SJSA1 (cell line): ENCODE measurements at regions not wholly inside any gene's neighbourhood (a gene's known extent, or its start where the extent isn't known, plus 50 kb on each side); places are given as distances from the start of the nearest gene placed in this dataset.
"Not testable (repeated sequence)": the region's sequence is repeated elsewhere in the genome, so short reads cannot be mapped to it uniquely, and the experiment has no call there.

Experiments used
- DNase-seq, 2 experiments: peaks; one replicate each; pipeline ENCODE4 v3.0.0-alpha.2; 2015 to 2020; ENCODE audit warnings: low spot score in 2 of 2, low read depth in 1 of 2
- H3K27ac ChIP-seq: fragments of 250-450 bp; sonication (Bioruptor Pico); 2 replicates; pipeline ENCODE4 v1.5.1; 2020; ENCODE audit warnings: mild to moderate bottlenecking, moderate library complexity
- H3K27me3 ChIP-seq: fragments of 250-450 bp; sonication (Bioruptor Pico); replicated peaks from 2 replicates; pipeline ENCODE4 v1.5.1; 2020; ENCODE audit warnings: mild to moderate bottlenecking, moderate library complexity
- H3K36me3 ChIP-seq: fragments of 250-450 bp; sonication (Bioruptor Pico); 2 replicates; pipeline ENCODE4 v1.5.1; 2020; ENCODE audit warnings: mild to moderate bottlenecking
- H3K4me1 ChIP-seq: fragments of 250-450 bp; sonication (Bioruptor Pico); replicated peaks from 2 replicates; pipeline ENCODE4 v1.6.1; 2021; ENCODE audit warnings: mild to moderate bottlenecking
- H3K4me3 ChIP-seq: fragments of 250-450 bp; sonication (Bioruptor Pico); 2 replicates; pipeline ENCODE4 v1.5.1; 2020; ENCODE audit warnings: mild to moderate bottlenecking
- H3K9me3 ChIP-seq: fragments of 250-450 bp; sonication (Bioruptor Pico); replicated peaks from 2 replicates; pipeline ENCODE4 v1.5.1; 2020; ENCODE audit warnings: mild to moderate bottlenecking

DNA sequence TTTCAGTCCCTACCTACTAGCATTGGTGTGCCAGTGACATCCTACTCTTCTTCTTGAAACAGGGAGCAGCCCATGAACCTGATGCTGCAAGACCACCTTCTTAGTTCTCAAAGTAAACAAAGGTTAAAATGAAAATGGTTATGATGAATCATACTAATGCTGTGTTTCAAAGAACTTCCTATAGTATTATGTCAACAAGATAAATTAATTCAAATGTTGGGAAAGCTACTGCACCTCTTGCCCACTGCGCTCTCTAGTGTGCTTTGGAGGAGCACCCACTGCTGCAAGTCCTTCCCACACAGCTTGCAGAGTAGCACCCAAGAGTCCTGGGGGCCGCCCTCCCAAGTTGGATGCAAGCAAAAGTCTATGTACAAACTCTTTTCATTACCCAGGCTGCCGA is 81.1 kb downstream of the CD200R1L start:
- H3K27me3 ChIP-seq: no peaks in the 10 kb centered on the region
- no peak for DNase-seq
- no peak overlapping the region for H3K27ac ChIP-seq
- H3K9me3 ChIP-seq: no peaks in the 10 kb centered on the region
- H3K4me3 ChIP-seq: no peak overlapping the region
- H3K4me1 ChIP-seq: no peaks in the 10 kb centered on the region
- H3K36me3 ChIP-seq: no peaks in the 10 kb centered on the region

DNA sequence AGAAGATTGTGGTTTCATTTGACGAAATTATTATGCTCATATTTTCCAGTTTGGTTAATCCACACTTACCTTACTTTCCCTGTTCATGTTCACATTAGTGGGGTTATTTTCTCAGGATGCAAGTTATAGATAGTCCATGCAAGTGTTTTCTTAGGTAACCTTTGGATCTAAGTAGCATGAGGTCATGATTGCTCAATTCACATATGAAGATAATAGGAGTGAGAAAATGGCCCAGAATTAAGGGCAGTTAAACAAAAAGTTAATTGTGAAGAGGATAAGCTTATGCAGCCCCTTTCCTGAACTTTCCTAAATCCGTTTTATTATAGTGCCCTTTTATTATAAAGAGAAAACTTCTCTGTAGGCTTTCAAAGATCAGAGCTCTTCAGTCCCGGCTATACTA is 83.4 kb downstream of the CD200R1L start:
- no peaks in the 10 kb centered on the region for H3K4me1 ChIP-seq
- no peaks in the 10 kb centered on the region for H3K27me3 ChIP-seq
- H3K4me3 ChIP-seq: no peak overlapping the region
- no peak overlapping the region for H3K27ac ChIP-seq
- no peak for DNase-seq
- no peaks in the 10 kb centered on the region for H3K36me3 ChIP-seq
- no peaks in the 10 kb centered on the region for H3K9me3 ChIP-seq

DNA sequence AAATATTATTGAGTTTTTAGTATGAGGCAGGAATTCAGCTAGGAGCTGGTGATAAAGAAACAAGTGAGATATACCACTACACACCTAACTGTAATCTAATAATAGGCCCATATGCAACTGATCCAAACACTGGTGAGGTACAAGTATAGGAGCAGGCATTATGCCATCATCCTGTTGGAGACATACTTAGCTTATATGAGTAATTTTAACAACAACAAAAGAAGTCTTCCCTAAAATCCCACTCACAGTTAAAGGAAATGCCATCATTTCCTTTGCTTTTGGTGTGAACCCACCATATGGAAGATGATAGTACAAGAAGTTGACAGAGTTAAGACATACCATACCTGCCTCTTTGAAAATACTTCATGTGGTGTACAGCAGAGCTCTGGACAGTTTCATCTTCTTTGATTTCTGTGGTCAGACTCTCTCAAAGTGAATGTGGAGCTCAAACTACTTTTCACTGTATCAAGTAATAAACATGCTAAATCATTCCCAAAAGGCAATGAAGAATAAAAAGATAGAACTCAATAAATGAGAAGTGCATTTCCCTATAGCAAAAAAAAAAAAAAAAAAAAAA is 85.5 kb downstream of the CD200R1L start:
- Histone ChIP-seq H3K27ac (no peak overlapping the region), H3K4me3 (no peak overlapping the region), H3K4me1 (no peaks in the 10 kb centered on the region), H3K9me3 (no peaks in the 10 kb centered on the region), H3K36me3 (no peaks in the 10 kb centered on the region), H3K27me3 (no peaks in the 10 kb centered on the region)
- DNase-seq: no peak

DNA sequence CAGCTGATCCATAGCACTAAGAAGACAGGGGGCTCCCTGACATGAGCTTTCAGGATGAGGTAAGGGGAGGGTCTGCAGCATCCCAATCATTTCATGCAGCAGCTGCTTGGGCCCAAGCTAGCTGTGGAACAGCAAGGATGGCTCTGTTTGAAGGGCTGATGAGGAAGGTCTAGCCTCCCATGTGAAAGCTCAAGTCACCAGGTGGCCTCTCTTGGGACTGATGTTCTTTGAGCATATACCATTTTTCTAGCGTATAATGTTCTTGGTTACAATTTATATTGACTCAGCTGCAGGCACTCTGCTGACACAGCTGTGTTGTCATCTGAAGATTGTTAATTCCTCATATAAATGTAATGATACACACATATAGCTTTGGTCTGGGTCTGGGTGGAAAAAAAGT is 87.0 kb downstream of the CD200R1L start:
- Histone ChIP-seq H3K4me3 (no peak overlapping the region), H3K4me1 (no peaks in the 10 kb centered on the region), H3K9me3 (no peaks in the 10 kb centered on the region), H3K27me3 (no peaks in the 10 kb centered on the region), H3K27ac (no peak overlapping the region), H3K36me3 (no peaks in the 10 kb centered on the region)
- DNase-seq: no peak

DNA sequence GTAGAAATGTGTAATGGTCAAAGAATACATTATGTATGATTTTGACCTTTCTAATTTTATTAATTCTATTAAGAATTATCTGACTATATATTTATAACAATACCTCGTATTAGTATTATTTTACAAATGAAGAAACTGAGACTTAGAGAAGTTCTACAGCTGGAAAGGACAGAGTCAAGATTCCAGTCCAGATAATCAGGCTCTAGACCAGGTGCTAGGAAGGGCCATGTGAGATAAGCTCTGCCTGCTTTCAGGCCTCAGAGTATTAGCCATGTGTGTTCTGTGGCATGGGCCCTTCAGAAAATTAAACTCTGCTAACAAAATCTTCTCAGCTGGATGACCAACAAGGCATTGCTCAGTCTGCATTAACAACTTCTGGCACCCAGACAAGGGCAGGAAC is 87.5 kb downstream of the CD200R1L start:
- no peaks in the 10 kb centered on the region for H3K27me3 ChIP-seq
- no peak for DNase-seq
- H3K36me3 ChIP-seq: no peaks in the 10 kb centered on the region
- H3K27ac ChIP-seq: no peak overlapping the region
- no peak overlapping the region for H3K4me3 ChIP-seq
- no peaks in the 10 kb centered on the region for H3K9me3 ChIP-seq
- no peaks in the 10 kb centered on the region for H3K4me1 ChIP-seq

DNA sequence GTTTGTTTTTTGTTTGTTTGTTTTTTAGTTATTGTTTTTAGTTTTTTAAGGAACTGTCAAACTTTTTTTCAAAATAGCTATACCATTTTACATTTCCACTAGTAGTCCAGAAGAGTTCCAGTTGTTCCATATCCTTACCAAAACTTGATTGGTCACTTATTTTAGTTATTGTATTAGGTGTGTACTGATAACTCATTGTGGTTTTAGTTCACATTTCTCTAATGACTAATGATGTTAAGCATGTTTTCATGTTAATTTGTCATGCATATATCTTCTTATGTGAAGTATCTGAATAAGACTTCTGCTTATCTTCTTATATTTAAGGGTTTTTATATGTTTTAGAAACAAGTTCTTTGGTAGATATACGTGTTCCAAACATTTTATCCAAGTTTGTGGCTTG is 89.5 kb downstream of the CD200R1L start:
- Histone ChIP-seq H3K27me3 (no peaks in the 10 kb centered on the region), H3K36me3 (no peaks in the 10 kb centered on the region), H3K4me1 (no peaks in the 10 kb centered on the region), H3K27ac (no peak overlapping the region), H3K9me3 (no peaks in the 10 kb centered on the region), H3K4me3 (no peak overlapping the region)
- DNase-seq: no peak

DNA sequence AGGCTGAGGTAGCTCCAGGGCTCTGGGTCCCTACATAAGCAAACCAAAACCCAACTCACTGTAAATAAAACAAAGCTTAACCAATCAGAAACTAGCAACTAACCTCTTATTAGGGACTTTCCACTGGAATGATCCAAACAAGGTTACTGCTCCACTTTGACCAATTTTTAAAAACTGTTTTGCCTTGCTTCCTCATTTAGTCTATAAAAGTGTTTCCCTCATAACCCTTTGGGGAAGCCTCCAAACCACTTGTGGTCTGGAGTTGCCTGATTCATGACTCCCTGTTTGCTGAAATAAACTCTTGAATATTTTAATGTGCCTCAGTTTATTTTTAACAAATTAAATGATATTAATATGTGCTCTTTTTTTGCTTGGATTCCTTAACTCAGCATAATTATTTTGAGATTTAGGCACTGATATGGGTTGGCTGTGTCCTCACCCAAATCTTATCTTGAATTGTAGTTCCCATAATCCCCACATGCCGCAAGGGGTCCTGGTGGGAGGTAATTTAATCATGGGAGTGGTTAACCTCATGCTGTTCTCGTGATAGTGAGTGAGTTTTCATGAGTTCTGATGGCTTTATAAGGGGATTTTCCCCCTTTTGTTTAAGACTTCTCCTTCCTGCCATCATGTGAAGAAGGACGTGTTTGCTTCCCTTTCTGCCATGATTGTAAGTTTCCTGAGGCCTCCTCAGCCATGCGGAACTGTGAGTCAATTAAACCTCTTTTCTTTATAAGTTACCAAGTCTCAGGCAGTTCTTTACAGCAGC is 90.6 kb downstream of the CD200R1L start:
- no peaks in the 10 kb centered on the region for H3K36me3 ChIP-seq
- H3K27me3 ChIP-seq: no peaks in the 10 kb centered on the region
- no peak overlapping the region for H3K4me3 ChIP-seq
- H3K4me1 ChIP-seq: no peaks in the 10 kb centered on the region
- H3K27ac ChIP-seq: no peak overlapping the region
- H3K9me3 ChIP-seq: no peaks in the 10 kb centered on the region
- DNase-seq: no peak

DNA sequence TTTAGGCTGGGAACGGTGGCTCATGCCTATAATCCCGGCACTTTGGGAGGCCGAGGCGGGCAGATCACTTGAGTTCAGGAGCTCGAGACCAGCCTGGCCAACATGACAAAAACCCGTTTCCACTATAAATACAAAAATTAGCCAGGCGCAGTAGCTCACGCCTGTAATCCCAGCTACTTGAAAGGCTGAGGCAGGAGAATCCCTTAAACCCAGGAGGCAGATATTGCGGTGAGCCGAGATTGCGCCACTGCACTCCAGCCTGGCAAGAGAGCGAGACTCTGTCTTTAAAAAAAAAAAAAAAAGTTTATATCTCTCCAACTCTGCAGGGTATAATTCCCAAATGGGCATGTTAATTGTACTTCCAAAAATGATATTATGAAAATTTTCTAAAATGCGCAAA is 91.6 kb downstream of the CD200R1L start:
- DNase-seq, H3K9me3 ChIP-seq, H3K27ac ChIP-seq, H3K4me3 ChIP-seq, H3K27me3 ChIP-seq, H3K36me3 ChIP-seq, H3K4me1 ChIP-seq: not testable (repeated sequence)

DNA sequence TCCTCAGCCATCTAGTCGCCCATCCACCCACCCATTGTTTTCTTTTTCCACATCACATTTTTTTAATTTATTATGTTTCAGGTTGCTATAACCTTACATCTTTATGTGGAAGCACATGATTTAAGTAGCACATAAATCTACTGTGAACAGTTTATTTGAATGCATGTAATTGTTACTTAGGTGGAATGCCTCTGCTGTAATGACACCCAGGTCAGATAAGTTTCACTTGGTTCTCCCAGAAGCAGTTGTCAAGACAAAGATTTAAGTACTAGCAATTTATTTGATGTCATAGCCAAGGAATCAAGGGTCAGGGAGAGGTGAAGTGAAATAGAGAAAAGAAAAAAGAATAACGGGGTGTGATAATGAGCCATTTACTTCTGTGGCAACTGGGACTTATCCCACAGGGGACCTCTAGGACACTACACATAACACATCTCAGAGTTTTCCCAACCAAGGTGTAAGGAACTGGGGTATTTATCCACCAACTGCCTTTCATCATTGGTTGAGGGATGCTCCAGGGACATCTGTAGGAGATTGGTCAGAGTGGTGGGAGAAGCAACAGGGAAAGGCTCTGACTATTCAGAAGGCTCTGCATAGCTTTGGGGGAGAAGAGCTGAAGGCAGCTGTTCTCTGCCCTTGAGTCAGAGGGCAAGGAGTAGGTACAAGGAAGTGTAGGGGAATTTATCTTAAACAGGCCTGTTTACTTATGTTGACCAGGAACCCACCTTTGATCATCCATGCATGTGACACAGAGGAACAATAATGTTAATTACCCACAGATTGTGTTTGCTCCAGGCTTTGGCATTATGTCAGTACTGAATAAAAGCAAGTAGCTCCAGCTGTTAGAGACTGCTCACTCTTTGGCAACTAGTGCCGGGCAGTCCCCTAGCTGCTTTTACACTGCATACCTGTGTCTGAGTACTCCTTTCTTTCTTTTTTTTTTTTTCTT is 94.8 kb downstream of the CD200R1L start:
- Histone ChIP-seq H3K36me3 (no peaks in the 10 kb centered on the region), H3K27ac (no peak overlapping the region), H3K27me3 (no peaks in the 10 kb centered on the region), H3K4me3 (no peak overlapping the region), H3K4me1 (no peaks in the 10 kb centered on the region), H3K9me3 (no peaks in the 10 kb centered on the region)
- DNase-seq: no peak

DNA sequence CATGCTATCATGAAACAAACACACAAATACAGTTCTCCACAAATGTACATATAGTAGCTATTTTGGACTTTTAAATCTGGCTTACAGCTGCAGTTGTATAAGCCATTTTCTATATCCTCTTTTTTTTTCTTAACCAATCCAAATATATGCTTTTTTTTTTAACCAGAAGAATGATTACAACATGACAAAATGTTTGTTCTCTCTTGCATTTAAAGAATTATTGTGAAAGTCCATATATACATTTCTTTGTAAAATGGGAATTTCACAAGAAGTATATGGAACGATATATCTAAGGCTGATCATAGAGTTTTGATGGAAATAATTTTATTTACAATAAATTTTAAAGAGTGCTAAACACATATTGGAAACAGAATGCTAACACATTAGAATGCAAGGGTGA is 95.6 kb downstream of the CD200R1L start:
- no peaks in the 10 kb centered on the region for H3K36me3 ChIP-seq
- no peak overlapping the region for H3K27ac ChIP-seq
- no peaks in the 10 kb centered on the region for H3K9me3 ChIP-seq
- no peak for DNase-seq
- H3K4me1 ChIP-seq: no peaks in the 10 kb centered on the region
- H3K27me3 ChIP-seq: no peaks in the 10 kb centered on the region
- H3K4me3 ChIP-seq: no peak overlapping the region

DNA sequence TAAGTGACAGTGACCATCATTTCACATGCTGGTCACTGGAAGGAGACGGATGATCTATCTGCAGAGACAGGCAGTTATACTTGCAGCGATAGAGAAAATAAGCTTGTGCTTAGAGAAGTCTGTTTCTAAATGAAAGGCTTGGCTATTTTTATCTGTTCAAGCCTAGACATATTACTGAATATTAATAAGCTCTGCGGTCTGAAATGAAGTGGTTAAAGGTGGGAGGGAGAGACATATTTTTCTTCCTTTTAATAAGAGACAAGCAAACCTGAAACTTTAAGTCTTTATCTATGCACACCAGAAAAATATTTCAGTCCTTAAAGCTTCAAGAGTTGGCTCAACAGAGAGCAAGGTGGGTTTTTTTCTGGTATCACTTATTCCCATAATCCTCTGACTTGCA is 99.0 kb downstream of the CD200R1L start:
- H3K9me3 ChIP-seq: no peaks in the 10 kb centered on the region
- no peak for DNase-seq
- H3K36me3 ChIP-seq: no peaks in the 10 kb centered on the region
- no peak overlapping the region for H3K4me3 ChIP-seq
- H3K27ac ChIP-seq: no peak overlapping the region
- H3K27me3 ChIP-seq: no peaks in the 10 kb centered on the region
- no peaks in the 10 kb centered on the region for H3K4me1 ChIP-seq

DNA sequence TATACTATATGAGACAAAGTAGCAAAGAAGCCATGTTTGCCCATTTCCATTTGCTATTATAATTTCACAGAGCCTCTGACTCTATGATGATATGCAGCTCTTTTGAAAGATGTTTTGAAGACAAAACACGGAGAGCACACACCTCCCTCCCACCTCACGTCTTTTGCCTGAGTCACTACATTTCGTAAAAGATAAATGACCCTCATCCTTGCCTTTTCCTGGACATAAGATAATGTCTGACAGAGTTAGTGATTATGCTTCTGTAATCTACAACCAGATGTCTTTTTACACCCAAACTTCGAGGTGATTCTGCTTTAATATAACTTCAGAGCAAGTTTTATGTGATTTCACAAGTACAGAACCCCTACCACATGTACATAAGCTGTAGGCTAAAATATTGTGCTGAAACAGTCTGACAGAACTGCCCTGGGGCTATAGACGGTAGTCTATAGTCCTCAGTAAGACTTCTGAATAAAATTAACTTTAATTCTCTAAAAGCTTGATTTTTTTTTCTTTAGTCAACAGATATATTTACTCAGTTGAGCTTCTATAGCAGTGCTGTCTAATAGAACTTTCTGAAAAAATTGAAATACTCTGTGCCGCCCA is 99.9 kb downstream of the CD200R1L start:
- Histone ChIP-seq H3K36me3 (no peaks in the 10 kb centered on the region), H3K27ac (no peak overlapping the region), H3K27me3 (no peaks in the 10 kb centered on the region), H3K4me3 (no peak overlapping the region), H3K4me1 (no peaks in the 10 kb centered on the region), H3K9me3 (no peaks in the 10 kb centered on the region)
- DNase-seq: no peak

DNA sequence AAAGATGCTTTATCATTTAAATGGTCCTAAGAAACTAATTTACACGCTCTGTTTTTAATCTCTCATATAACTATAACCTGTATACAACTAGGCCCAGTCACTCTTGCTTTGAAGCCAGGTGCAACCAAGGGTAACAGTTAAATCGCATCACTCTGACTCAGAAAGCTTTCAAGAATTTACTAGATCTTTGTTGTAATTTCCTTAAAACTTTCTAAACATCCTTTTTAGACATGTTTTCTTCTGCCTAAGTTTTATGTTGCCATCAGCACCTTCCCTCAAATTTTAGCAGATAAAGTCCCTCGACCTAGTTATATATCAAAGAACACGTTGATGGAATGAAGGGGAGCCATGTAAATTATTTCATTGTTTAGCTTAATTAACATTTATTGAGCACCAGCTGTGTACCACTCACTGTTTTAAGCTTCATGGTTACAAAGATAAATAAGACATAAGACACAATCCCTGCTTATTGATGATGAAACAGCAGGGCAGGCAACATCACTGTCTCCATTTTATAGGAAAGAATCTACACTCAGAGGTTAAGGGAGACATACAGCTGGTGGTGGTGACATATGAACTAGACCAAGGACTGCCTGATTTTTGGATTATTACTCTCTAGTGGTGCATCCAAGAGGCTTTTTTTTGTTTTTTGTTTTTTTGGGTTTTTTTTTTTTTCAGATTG is 101.0 kb downstream of the CD200R1L start:
- no peaks in the 10 kb centered on the region for H3K36me3 ChIP-seq
- no peak for DNase-seq
- no peaks in the 10 kb centered on the region for H3K27me3 ChIP-seq
- H3K9me3 ChIP-seq: no peaks in the 10 kb centered on the region
- no peaks in the 10 kb centered on the region for H3K4me1 ChIP-seq
- H3K27ac ChIP-seq: no peak overlapping the region
- H3K4me3 ChIP-seq: no peak overlapping the region
